ENCODE measurements at regions not wholly inside any gene's neighbourhood (a gene's known extent, or its start where the extent isn't known, plus 50 kb on each side); places are given as distances from the start of the nearest gene placed in this dataset.
A peak's percentile ranks its signal among the peaks of the same experiment; 100 is the strongest.

DNA sequence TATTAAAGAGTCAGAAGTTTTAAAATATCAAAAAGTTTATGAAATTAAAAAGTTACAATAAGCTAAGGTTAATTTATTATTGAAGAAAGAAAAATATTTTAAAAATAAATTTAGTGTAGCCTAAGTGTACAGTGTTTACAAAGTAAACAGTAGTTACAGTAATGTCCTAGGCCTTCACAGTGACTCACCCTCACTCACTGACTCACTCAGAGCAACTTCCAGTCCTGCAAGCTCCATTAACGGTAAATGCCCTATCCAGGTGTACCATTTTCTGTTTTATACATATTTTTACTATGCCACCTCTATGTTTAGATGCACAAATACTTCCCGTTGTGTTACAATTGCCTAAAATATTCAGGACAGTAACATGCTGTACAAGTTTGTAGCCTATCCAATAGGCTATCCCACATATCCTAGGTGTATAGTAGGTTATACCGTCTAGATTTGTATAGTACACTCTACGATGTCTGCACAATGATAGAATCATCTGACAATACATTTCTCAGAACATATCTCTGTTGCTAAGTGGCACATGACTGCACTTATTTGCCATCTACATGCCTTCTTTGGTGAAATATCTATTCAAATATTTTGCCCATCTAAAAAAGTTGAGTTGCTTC lies 67.2 kb upstream of the WSB1 start:
- DNase-seq (ENCODE audit: low read depth) = peak; percentile 50
- TF ChIP-seq, protein P1, sequence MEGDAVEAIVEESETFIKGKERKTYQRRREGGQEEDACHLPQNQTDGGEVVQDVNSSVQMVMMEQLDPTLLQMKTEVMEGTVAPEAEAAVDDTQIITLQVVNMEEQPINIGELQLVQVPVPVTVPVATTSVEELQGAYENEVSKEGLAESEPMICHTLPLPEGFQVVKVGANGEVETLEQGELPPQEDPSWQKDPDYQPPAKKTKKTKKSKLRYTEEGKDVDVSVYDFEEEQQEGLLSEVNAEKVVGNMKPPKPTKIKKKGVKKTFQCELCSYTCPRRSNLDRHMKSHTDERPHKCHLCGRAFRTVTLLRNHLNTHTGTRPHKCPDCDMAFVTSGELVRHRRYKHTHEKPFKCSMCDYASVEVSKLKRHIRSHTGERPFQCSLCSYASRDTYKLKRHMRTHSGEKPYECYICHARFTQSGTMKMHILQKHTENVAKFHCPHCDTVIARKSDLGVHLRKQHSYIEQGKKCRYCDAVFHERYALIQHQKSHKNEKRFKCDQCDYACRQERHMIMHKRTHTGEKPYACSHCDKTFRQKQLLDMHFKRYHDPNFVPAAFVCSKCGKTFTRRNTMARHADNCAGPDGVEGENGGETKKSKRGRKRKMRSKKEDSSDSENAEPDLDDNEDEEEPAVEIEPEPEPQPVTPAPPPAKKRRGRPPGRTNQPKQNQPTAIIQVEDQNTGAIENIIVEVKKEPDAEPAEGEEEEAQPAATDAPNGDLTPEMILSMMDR (IDR thresholded peaks at IDR 0.05; ENCODE audit: insufficient read depth, low read depth, low read length) = no peak

DNA sequence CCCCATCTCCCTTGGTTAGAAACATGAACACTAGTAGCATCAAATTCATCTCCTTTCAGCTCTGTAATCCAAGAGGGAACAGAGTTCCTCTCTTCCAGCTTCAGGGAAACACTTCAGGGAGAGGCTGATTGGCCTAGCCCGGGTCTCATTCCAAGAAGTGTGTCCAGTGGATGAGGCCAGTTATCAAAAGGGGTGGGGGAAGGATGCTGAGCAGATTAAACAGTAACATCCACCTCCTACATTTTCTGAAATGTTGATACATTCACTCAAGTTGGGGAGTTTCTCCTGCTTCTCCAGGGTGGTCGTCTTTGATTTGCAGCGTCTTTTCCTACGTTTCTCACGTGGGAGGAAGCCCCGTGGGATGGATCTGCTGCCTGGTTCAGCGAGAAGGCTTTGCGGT lies 62.9 kb upstream of the WSB1 start:
- TF ChIP-seq, protein P1 (IDR thresholded peaks at IDR 0.05; ENCODE audit: insufficient read depth, low read depth, low read length) = no peak
- no peak for DNase-seq (ENCODE audit: low read depth)
- H3K4me3 ChIP-seq (ENCODE audit: low read depth, low read length) = no peak overlapping the region

More for the DNA sequence above, 67.2 kb upstream of the WSB1 start:
- no peak overlapping the region for H3K4me3 ChIP-seq (ENCODE audit: low read depth, low read length)

DNA sequence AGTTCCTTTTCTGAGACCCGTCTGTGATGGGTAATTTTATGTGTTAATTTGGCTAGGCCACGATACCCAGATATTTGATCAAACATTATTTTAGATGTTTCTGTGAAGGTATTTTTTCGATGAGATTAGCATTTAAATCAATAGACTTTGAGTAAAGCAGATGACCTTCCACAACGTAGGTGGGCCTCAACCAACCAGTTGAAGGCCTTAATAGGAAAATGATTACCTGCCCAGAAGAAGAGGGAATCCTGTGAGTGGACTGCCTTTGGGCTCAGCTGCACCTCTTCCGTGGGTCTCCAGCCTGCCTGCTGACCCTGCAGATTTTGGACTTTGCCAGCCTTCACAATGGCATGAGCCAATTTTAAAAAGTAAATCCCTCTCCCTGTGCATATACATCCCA lies 61.6 kb upstream of the WSB1 start:
- TF ChIP-seq, protein P1 (IDR thresholded peaks at IDR 0.05; ENCODE audit: insufficient read depth, low read depth, low read length) = no peak
- DNase-seq (ENCODE audit: low read depth) = no peak
- H3K4me3 ChIP-seq (ENCODE audit: low read depth, low read length) = no peak overlapping the region

DNA sequence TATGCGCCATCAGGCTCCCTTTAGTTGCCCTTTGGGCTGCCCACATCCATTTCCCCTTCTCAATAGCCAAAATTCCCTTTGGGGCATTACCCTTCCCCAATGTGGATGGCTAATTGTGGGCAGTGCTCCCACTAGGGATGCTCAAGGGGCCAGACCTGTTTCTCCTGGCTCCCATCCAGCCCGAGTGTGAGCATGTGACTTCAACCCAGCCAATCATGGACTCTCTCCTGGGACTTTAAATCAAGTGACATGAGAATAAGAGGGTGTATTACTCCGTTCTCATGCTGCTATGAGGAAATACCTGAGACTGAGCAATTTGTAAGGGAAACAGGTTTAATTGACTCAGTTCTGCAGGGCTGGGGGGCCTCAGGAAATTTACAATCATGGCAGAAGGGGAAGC lies 60.9 kb upstream of the WSB1 start:
- TF ChIP-seq, protein P1 (IDR thresholded peaks at IDR 0.05; ENCODE audit: insufficient read depth, low read depth, low read length) = no peak
- no peak overlapping the region for H3K4me3 ChIP-seq (ENCODE audit: low read depth, low read length)
- DNase-seq (ENCODE audit: low read depth) = no peak

DNA sequence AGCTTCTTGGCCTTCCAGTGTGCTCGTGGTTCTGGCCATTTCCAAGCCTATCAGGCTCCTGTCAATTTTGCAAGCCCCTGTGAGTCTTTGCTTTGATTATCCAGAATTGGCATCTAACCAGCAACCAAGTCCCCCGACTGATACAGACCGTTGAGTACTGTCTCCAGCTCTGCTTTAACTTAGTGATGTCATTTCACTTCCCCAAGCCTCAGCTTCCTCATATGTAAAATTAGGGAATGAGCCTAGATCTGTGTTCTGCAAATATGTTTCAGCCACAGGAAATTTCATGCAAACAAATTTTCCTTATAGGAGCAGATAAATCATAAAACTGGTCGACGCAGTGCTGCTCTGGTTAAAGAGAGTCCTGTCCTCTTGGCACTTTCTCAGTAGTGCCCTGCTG lies 60.1 kb upstream of the WSB1 start:
- H3K4me3 ChIP-seq (ENCODE audit: low read depth, low read length) = no peak overlapping the region
- no peak for DNase-seq (ENCODE audit: low read depth)
- TF ChIP-seq, protein P1 (IDR thresholded peaks at IDR 0.05; ENCODE audit: insufficient read depth, low read depth, low read length) = no peak

DNA sequence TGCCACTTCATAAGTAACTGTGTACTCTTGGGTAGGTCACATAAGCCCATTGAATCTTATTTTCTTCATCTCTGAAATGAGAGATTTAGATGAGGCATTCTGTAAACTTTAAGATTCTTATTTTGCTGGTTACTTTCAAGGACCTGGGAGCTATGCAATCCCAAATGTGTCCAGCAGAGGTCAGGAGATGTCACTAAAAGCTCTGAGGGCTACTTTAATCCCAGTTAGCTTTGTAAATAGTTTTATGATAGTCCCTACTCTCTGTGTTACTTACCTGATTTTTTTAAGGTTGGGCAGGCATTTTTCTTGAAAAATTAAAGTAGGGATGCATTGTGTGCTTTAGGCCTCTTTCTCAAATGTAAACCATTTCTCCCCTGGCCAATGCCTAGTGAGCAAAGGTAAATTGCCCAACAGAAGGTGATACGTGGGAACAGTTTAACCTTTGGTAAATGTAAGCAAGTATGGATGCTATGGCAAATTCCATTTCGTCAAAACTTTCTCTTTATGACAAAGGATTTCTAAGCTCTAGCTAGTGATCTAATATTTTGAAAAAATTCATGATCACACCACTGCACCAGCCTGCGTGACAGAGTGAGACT lies 57.1 kb upstream of the WSB1 start:
- TF ChIP-seq, protein P1 (IDR thresholded peaks at IDR 0.05; ENCODE audit: insufficient read depth, low read depth, low read length) = peak; percentile 89
- H3K4me3 ChIP-seq (ENCODE audit: low read depth, low read length) = no peak overlapping the region
- DNase-seq (ENCODE audit: low read depth) = peak; percentile 85

DNA sequence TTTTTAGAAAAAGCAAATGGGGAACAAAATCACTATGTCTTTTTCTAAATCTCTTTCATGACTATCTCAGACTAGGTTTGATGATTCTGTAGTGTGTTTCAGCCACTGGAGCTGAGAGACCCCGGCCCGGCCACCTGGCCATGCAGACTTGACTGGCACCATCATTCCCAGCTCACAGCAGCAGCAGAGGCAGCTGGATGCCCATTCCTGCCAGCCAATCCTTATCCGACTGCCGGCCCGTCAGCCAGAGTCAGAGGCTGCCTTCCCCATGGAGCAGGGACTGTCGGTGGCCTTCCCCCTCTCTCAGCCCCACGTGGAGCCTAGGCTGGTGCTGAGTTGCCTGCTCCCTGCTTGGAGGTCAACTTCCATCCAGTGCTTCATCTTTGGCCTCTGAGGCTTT lies 56.0 kb upstream of the WSB1 start:
- no peak for DNase-seq (ENCODE audit: low read depth)

More for the DNA sequence above, 56.0 kb upstream of the WSB1 start:
- no peak overlapping the region for H3K4me3 ChIP-seq (ENCODE audit: low read depth, low read length)
- TF ChIP-seq, protein P1 (IDR thresholded peaks at IDR 0.05; ENCODE audit: insufficient read depth, low read depth, low read length) = no peak

Measured in fibroblast of villous mesenchyme (primary cell).